ENCODE measurements at regions not wholly inside any gene's neighbourhood (a gene's known extent, or its start where the extent isn't known, plus 50 kb on each side); places are given as distances from the start of the nearest gene placed in this dataset.
A peak's percentile ranks its signal among the peaks of the same experiment; 100 is the strongest.

DNA sequence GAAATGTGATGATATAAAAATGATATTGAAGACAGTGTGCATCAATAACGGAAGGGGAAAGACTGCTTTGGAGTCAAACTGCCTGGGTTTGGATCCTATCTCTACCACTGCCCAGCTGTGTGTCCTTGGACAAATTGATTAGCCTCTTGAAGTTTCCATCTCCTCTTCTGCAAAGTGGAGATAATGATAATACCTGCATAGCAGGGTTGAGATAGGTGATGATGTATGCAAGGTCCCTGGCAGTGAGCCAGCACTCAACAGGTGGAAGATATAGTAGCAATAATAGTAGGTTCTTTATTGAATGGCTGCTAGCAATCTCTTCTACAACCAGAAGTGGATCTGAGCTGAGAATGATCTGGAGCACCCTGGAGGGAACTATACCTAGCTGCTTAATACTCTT is 166.7 kb downstream of the MIS18A start:
- DNase-seq = no peak
- H2BK15ac ChIP-seq (ENCODE audit: low read depth, poor library complexity, severe bottlenecking) = no peak overlapping the region
- H3K27ac ChIP-seq (ENCODE audit: low read length, poor library complexity, severe bottlenecking) = no peak overlapping the region
- no peak overlapping the region for H3K14ac ChIP-seq (ENCODE audit: low read length in 2 of 2)
- H3K9ac ChIP-seq (ENCODE audit: low read length) = no peak overlapping the region
- 62% methylated on average over 1 of the region's 1 CpG for WGBS
- H2BK5ac ChIP-seq (ENCODE audit: low read depth, low read length, poor library complexity, severe bottlenecking) = no peak overlapping the region
- H2AK5ac ChIP-seq (ENCODE audit: low read length, severe bottlenecking) = no peak overlapping the region
- no peaks in the 10 kb centered on the region for H3K36me3 ChIP-seq (ENCODE audit: control insufficient read depth in 1 of 2, insufficient read depth in 2 of 2, low read depth in 1 of 2, low read length in 2 of 2)
- no peak overlapping the region for H3K4me2 ChIP-seq (ENCODE audit: low read length, poor library complexity, severe bottlenecking)
- no peak overlapping the region for H3K18ac ChIP-seq (ENCODE audit: low read depth in 1 of 2, low read length in 2 of 2)
- no peak overlapping the region for H3K4me3 ChIP-seq (ENCODE audit: insufficient read depth in 1 of 2, low read depth in 1 of 2, low read length in 2 of 2)
- H3K4me1 ChIP-seq (ENCODE audit: control insufficient read depth, insufficient read depth, low read depth, low read length) = no peaks in the 10 kb centered on the region
- H4K8ac ChIP-seq (ENCODE audit: low read length) = no peak overlapping the region
- no peaks in the 10 kb centered on the region for H3K79me1 ChIP-seq (replicated peaks; ENCODE audit: low read length, poor library complexity, severe bottlenecking)
- H4K91ac ChIP-seq (ENCODE audit: low read length) = no peak overlapping the region
- H3K9me3 ChIP-seq (ENCODE audit: control insufficient read depth, low read length) = no peaks in the 10 kb centered on the region
- no peak overlapping the region for H3K4ac ChIP-seq (ENCODE audit: low read depth in 1 of 2, low read length in 2 of 2)
- H2BK120ac ChIP-seq (ENCODE audit: low read depth, low read length) = no peak overlapping the region
- H2BK12ac ChIP-seq (ENCODE audit: low read length in 2 of 2) = no peak overlapping the region
- no peak overlapping the region for H3K23ac ChIP-seq (ENCODE audit: low read length in 2 of 2)
- H2AFZ ChIP-seq (ENCODE audit: low read depth, low read length) = no peak overlapping the region
- no peaks in the 10 kb centered on the region for H3K27me3 ChIP-seq (ENCODE audit: control insufficient read depth in 1 of 2, insufficient read depth in 1 of 2, low read length in 2 of 2)

- Histone ChIP-seq H3K9me3 (ENCODE audit: control insufficient read depth, low read length) (no peaks in the 10 kb centered on the region), H3K27me3 (ENCODE audit: control insufficient read depth in 1 of 2, insufficient read depth in 1 of 2, low read length in 2 of 2) (no peaks in the 10 kb centered on the region), H2BK12ac (ENCODE audit: low read length in 2 of 2) (no peak overlapping the region), H3K36me3 (ENCODE audit: control insufficient read depth in 1 of 2, insufficient read depth in 2 of 2, low read depth in 1 of 2, low read length in 2 of 2) (no peaks in the 10 kb centered on the region), H2AFZ (ENCODE audit: low read depth, low read length) (no peak overlapping the region), H2BK15ac (ENCODE audit: low read depth, poor library complexity, severe bottlenecking) (no peak overlapping the region), H3K4me3 (ENCODE audit: insufficient read depth in 1 of 2, low read depth in 1 of 2, low read length in 2 of 2) (no peak overlapping the region), H3K9ac (ENCODE audit: low read length) (no peak overlapping the region), H3K14ac (ENCODE audit: low read length in 2 of 2) (no peak overlapping the region), H3K79me1 (replicated peaks; ENCODE audit: low read length, poor library complexity, severe bottlenecking) (no peaks in the 10 kb centered on the region), H3K4me2 (ENCODE audit: low read length, poor library complexity, severe bottlenecking) (no peak overlapping the region), H2BK5ac (ENCODE audit: low read depth, low read length, poor library complexity, severe bottlenecking) (no peak overlapping the region), H3K4me1 (ENCODE audit: control insufficient read depth, insufficient read depth, low read depth, low read length) (no peaks in the 10 kb centered on the region), H3K23ac (ENCODE audit: low read length in 2 of 2) (no peak overlapping the region), H3K18ac (ENCODE audit: low read depth in 1 of 2, low read length in 2 of 2) (no peak overlapping the region), H2BK120ac (ENCODE audit: low read depth, low read length) (no peak overlapping the region), H3K27ac (ENCODE audit: low read length, poor library complexity, severe bottlenecking) (no peak overlapping the region), H4K8ac (ENCODE audit: low read length) (no peak overlapping the region), H4K91ac (ENCODE audit: low read length) (no peak overlapping the region), H2AK5ac (ENCODE audit: low read length, severe bottlenecking) (no peak overlapping the region), H3K4ac (ENCODE audit: low read depth in 1 of 2, low read length in 2 of 2) (no peak overlapping the region)
- no CpG with 5 or more reads among the region's 2 CpGs for WGBS
- DNase-seq = no peak
Measured at GRCh38 chr21:32108566-32108965, 170.3 kb downstream of the MIS18A start.

DNA sequence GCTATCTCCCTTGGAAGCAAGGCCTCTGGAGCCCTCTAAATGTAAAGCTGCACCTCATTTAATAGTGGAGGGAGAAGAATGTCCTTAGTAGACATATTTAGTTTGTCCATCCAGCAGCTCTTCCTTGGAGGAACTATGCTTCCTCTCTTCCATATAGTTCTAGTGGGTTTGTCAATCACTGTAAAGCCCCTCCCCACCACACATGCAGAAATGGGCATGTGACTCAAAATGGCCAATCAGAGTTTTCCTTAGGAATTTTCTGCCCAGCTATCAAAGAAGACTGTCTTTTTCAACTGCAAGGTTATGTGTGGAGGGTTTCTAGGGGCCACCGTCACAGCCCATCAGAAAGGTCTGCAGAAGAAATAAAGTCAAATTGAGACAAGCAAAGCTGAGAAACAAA is 175.5 kb downstream of the MIS18A start:
- no peak overlapping the region for H2BK5ac ChIP-seq (ENCODE audit: low read depth, low read length, poor library complexity, severe bottlenecking)
- H2AK5ac ChIP-seq (ENCODE audit: low read length, severe bottlenecking) = no peak overlapping the region
- H3K79me1 ChIP-seq (replicated peaks; ENCODE audit: low read length, poor library complexity, severe bottlenecking) = no peaks in the 10 kb centered on the region
- no peak overlapping the region for H2BK15ac ChIP-seq (ENCODE audit: low read depth, poor library complexity, severe bottlenecking)
- H3K9me3 ChIP-seq (ENCODE audit: control insufficient read depth, low read length) = no peaks in the 10 kb centered on the region
- H3K23ac ChIP-seq (ENCODE audit: low read length in 2 of 2) = no peak overlapping the region
- H2AFZ ChIP-seq (ENCODE audit: low read depth, low read length) = no peak overlapping the region
- H3K18ac ChIP-seq (ENCODE audit: low read depth in 1 of 2, low read length in 2 of 2) = no peak overlapping the region
- no peak overlapping the region for H4K91ac ChIP-seq (ENCODE audit: low read length)
- 83% methylated on average over 1 of the region's 1 CpG for WGBS
- no peak for DNase-seq
- no peak overlapping the region for H3K4me2 ChIP-seq (ENCODE audit: low read length, poor library complexity, severe bottlenecking)
- no peaks in the 10 kb centered on the region for H3K36me3 ChIP-seq (ENCODE audit: control insufficient read depth in 1 of 2, insufficient read depth in 2 of 2, low read depth in 1 of 2, low read length in 2 of 2)
- H2BK120ac ChIP-seq (ENCODE audit: low read depth, low read length) = no peak overlapping the region
- H3K27ac ChIP-seq (ENCODE audit: low read length, poor library complexity, severe bottlenecking) = no peak overlapping the region
- no peak overlapping the region for H2BK12ac ChIP-seq (ENCODE audit: low read length in 2 of 2)
- H3K27me3 ChIP-seq (ENCODE audit: control insufficient read depth in 1 of 2, insufficient read depth in 1 of 2, low read length in 2 of 2) = no peaks in the 10 kb centered on the region
- H3K14ac ChIP-seq (ENCODE audit: low read length in 2 of 2) = no peak overlapping the region
- no peaks in the 10 kb centered on the region for H3K4me1 ChIP-seq (ENCODE audit: control insufficient read depth, insufficient read depth, low read depth, low read length)
- no peak overlapping the region for H4K8ac ChIP-seq (ENCODE audit: low read length)
- H3K4me3 ChIP-seq (ENCODE audit: insufficient read depth in 1 of 2, low read depth in 1 of 2, low read length in 2 of 2) = no peak overlapping the region
- no peak overlapping the region for H3K9ac ChIP-seq (ENCODE audit: low read length)
- H3K4ac ChIP-seq (ENCODE audit: low read depth in 1 of 2, low read length in 2 of 2) = no peak overlapping the region

DNA sequence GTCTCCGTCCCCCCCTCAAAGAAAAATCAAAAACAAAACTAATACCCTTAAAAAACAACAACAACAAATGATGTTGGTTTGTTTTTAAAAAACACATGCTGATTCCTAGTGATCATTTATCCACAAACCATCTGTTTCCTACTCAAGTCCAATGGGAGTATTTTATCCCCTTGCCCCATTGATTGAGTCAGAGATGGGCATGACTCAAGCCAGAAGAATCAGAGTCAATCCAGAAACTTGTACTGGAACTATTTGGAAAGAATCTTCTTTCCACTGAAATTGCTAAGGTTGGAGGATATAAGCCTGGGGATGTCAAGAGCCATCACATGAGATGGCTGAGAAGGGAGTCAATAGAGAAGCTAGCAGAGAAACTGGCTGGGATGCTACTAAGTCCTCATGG is 176.4 kb downstream of the MIS18A start:
- H2BK15ac ChIP-seq (ENCODE audit: low read depth, poor library complexity, severe bottlenecking) = no peak overlapping the region
- no peak overlapping the region for H2BK12ac ChIP-seq (ENCODE audit: low read length in 2 of 2)
- H3K14ac ChIP-seq (ENCODE audit: low read length in 2 of 2) = no peak overlapping the region
- H3K79me1 ChIP-seq (replicated peaks; ENCODE audit: low read length, poor library complexity, severe bottlenecking) = no peaks in the 10 kb centered on the region
- H3K4me1 ChIP-seq (ENCODE audit: control insufficient read depth, insufficient read depth, low read depth, low read length) = no peaks in the 10 kb centered on the region
- no peaks in the 10 kb centered on the region for H3K36me3 ChIP-seq (ENCODE audit: control insufficient read depth in 1 of 2, insufficient read depth in 2 of 2, low read depth in 1 of 2, low read length in 2 of 2)
- no peaks in the 10 kb centered on the region for H3K9me3 ChIP-seq (ENCODE audit: control insufficient read depth, low read length)
- H3K4me3 ChIP-seq (ENCODE audit: insufficient read depth in 1 of 2, low read depth in 1 of 2, low read length in 2 of 2) = no peak overlapping the region
- H2BK5ac ChIP-seq (ENCODE audit: low read depth, low read length, poor library complexity, severe bottlenecking) = no peak overlapping the region
- H3K4me2 ChIP-seq (ENCODE audit: low read length, poor library complexity, severe bottlenecking) = no peak overlapping the region
- peak overlapping the region; percentile 31 for H3K9ac ChIP-seq (ENCODE audit: low read length)
- H3K23ac ChIP-seq (ENCODE audit: low read length in 2 of 2) = no peak overlapping the region
- H3K4ac ChIP-seq (ENCODE audit: low read depth in 1 of 2, low read length in 2 of 2) = no peak overlapping the region
- no peak overlapping the region for H3K27ac ChIP-seq (ENCODE audit: low read length, poor library complexity, severe bottlenecking)
- no peak overlapping the region for H4K91ac ChIP-seq (ENCODE audit: low read length)
- H3K27me3 ChIP-seq (ENCODE audit: control insufficient read depth in 1 of 2, insufficient read depth in 1 of 2, low read length in 2 of 2) = no peaks in the 10 kb centered on the region
- DNase-seq = no peak
- H2AFZ ChIP-seq (ENCODE audit: low read depth, low read length) = no peak overlapping the region
- H4K8ac ChIP-seq (ENCODE audit: low read length) = no peak overlapping the region
- H2AK5ac ChIP-seq (ENCODE audit: low read length, severe bottlenecking) = no peak overlapping the region
- 67% methylated on average over 1 of the region's 1 CpG for WGBS
- H3K18ac ChIP-seq (ENCODE audit: low read depth in 1 of 2, low read length in 2 of 2) = no peak overlapping the region
- H2BK120ac ChIP-seq (ENCODE audit: low read depth, low read length) = no peak overlapping the region
